HL-60 (cell line): ENCODE measurements at regions not wholly inside any gene's neighbourhood (a gene's known extent, or its start where the extent isn't known, plus 50 kb on each side); places are given as distances from the start of the nearest gene placed in this dataset.

ENCODE experiments used
- DNase-seq, 2 experiments: peaks; one replicate each; pipeline ENCODE4 v3.0.0-alpha.2; 2010 to 2020; ENCODE audit warnings: low read depth in 1 of 2, low spot score in 1 of 2
- H3K27ac ChIP-seq: fragments of 250-450 bp; sonication (Bioruptor Pico); replicated peaks from 2 replicates; pipeline ENCODE4 v1.5.1; 2020; ENCODE audit warnings: mild to moderate bottlenecking, moderate library complexity
- H3K27me3 ChIP-seq: fragments of 250-450 bp; sonication (Bioruptor Pico); 2 replicates; pipeline ENCODE4 v1.5.1; 2021; ENCODE audit warnings: mild to moderate bottlenecking, moderate library complexity; ENCODE audit not compliant: insufficient read depth, poor library complexity, severe bottlenecking
- H3K4me3 ChIP-seq: replicated peaks from 2 replicates; pipeline ENCODE4 v1.5.1; 2011; ENCODE audit warnings: mild to moderate bottlenecking, control low read depth, low read length; ENCODE audit not compliant: insufficient read depth
- GABPA ChIP-seq: IDR thresholded peaks from 2 replicates; pipeline ENCODE4 v1.6.1; 2012; ENCODE audit warnings: low read depth
- POLR2AphosphoS5 ChIP-seq: IDR thresholded peaks from 2 replicates; pipeline ENCODE4 v1.6.1; 2012; ENCODE audit warnings: low read depth
- SPI1 ChIP-seq: IDR thresholded peaks from 2 replicates; pipeline ENCODE4 v1.6.1; 2012; ENCODE audit warnings: low read depth, mild to moderate bottlenecking, borderline replicate concordance
- TF ChIP-seq, protein P1 (sequence below): IDR thresholded peaks from 2 replicates; pipeline ENCODE4 v1.6.1; 2012; ENCODE audit warnings: low read depth; ENCODE audit not compliant: insufficient replicate concordance
- TF ChIP-seq, protein P2 (sequence below): IDR thresholded peaks from one replicate; pipeline ENCODE4 v1.5.1; 2011; ENCODE audit warnings: low read length, control low read depth, inconsistent platforms; ENCODE audit not compliant: insufficient read depth

DNA sequence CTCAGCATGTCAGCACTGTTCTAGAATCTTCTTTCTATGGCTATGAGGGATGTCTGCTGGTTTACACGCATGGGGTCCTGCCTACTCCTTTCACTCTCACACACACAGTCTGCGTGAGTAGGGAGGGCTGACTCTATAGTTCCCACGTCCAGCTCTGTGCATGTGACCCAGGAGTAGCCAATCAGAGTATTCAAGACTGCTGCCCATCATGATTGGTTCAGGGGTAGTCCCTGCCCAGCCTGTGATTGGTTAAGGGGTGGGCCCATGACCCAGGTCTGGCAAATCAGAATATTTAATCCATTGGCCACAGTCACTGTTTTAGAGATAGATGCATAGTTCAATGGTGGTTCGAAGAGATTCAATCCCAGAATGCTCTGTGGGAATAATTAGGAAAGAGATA lies 151.3 kb upstream of the IRX3 start:
- no peak for TF ChIP-seq POLR2AphosphoS5
- TF ChIP-seq, protein P1, sequence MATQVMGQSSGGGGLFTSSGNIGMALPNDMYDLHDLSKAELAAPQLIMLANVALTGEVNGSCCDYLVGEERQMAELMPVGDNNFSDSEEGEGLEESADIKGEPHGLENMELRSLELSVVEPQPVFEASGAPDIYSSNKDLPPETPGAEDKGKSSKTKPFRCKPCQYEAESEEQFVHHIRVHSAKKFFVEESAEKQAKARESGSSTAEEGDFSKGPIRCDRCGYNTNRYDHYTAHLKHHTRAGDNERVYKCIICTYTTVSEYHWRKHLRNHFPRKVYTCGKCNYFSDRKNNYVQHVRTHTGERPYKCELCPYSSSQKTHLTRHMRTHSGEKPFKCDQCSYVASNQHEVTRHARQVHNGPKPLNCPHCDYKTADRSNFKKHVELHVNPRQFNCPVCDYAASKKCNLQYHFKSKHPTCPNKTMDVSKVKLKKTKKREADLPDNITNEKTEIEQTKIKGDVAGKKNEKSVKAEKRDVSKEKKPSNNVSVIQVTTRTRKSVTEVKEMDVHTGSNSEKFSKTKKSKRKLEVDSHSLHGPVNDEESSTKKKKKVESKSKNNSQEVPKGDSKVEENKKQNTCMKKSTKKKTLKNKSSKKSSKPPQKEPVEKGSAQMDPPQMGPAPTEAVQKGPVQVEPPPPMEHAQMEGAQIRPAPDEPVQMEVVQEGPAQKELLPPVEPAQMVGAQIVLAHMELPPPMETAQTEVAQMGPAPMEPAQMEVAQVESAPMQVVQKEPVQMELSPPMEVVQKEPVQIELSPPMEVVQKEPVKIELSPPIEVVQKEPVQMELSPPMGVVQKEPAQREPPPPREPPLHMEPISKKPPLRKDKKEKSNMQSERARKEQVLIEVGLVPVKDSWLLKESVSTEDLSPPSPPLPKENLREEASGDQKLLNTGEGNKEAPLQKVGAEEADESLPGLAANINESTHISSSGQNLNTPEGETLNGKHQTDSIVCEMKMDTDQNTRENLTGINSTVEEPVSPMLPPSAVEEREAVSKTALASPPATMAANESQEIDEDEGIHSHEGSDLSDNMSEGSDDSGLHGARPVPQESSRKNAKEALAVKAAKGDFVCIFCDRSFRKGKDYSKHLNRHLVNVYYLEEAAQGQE, result no peak
- TF ChIP-seq, protein P2, sequence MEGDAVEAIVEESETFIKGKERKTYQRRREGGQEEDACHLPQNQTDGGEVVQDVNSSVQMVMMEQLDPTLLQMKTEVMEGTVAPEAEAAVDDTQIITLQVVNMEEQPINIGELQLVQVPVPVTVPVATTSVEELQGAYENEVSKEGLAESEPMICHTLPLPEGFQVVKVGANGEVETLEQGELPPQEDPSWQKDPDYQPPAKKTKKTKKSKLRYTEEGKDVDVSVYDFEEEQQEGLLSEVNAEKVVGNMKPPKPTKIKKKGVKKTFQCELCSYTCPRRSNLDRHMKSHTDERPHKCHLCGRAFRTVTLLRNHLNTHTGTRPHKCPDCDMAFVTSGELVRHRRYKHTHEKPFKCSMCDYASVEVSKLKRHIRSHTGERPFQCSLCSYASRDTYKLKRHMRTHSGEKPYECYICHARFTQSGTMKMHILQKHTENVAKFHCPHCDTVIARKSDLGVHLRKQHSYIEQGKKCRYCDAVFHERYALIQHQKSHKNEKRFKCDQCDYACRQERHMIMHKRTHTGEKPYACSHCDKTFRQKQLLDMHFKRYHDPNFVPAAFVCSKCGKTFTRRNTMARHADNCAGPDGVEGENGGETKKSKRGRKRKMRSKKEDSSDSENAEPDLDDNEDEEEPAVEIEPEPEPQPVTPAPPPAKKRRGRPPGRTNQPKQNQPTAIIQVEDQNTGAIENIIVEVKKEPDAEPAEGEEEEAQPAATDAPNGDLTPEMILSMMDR, result no peak
- TF ChIP-seq SPI1, result no peak
- TF ChIP-seq GABPA, result no peak
- H3K27ac ChIP-seq, result no peak overlapping the region
- DNase-seq, result no peak
- no peak overlapping the region for H3K4me3 ChIP-seq
- H3K27me3 ChIP-seq, result no peaks in the 10 kb centered on the region

DNA sequence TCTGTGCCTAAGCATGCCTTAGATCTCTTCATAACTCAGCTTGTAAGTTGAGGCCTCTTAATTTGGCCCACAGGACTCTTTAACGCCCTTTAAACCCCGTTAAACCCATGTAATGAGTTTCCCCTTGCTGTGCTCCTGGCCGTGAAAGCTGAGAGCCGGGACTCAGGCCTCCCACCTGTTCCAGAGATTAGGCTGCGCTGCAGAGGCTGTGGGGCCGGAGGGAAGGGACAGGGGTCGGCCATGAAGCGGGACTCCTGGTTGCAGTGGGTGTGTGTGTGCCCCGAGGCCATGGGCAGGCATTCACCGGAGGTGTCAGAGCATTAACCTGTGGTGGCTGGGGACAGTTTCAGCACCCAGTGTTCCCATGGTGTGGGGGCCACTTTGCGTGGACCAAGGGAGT lies 150.8 kb upstream of the IRX3 start:
- Histone ChIP-seq H3K4me3 (no peak overlapping the region), H3K27ac (no peak overlapping the region), H3K27me3 (no peaks in the 10 kb centered on the region)
- TF ChIP-seq POLR2AphosphoS5 (no peak), GABPA (no peak)
- TF ChIP-seq, protein P1, result no peak
- DNase-seq, result no peak

DNA sequence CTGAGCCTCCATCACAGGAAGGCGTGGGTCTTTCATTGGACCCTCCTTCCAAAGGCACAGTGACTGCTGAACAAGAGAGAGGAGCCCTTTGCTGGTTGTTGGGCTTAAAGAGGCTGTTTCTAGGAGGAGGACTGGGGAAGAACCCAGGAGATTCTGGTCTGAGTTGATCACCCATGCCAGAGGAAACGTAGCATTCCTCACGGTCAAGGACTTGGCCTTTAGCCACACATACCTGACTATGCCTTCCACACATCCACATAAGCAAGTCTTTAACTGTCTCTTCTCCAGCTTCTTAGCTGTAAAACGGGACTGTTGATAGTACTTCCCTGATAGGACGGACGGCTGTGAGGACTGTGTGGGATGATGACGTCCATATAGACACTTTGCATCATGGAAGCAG lies 149.8 kb upstream of the IRX3 start:
- Histone ChIP-seq H3K4me3 (no peak overlapping the region), H3K27me3 (peaks cover 3% of the 10 kb centered on the region), H3K27ac (no peak overlapping the region)
- no peak for DNase-seq
- TF ChIP-seq GABPA (no peak), POLR2AphosphoS5 (no peak), SPI1 (no peak)
- TF ChIP-seq, protein P2, result no peak
- TF ChIP-seq, protein P1, result no peak

DNA sequence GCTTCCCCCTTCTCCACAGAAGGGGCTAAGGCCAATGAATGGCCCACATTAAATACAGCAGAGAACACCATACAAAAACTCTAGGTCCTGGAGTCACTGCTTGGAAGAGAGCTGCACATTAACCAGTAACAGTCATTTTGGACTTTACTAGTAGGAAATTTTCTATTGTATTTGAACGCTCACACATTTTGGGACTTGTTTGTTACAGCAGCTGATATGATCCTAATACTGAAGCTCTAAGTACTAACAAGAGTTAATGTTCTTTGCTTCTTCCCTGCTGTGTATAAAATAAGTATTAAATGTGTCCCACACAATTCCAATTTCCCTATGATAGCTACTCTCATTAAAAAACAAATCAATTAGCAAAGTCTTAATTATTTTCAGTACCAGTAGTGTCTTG lies 148.3 kb upstream of the IRX3 start:
- Histone ChIP-seq H3K27me3 (peaks cover 10% of the 10 kb centered on the region), H3K27ac (no peak overlapping the region), H3K4me3 (no peak overlapping the region)
- no peak for DNase-seq
- TF ChIP-seq, protein P1, result no peak
- TF ChIP-seq GABPA (no peak), POLR2AphosphoS5 (no peak)
